AG04450 (cell line): ENCODE measurements at regions not wholly inside any gene's neighbourhood (a gene's known extent, or its start where the extent isn't known, plus 50 kb on each side); places are given as distances from the start of the nearest gene placed in this dataset.

Experiments
- CTCF ChIA-PET: fragments of 300-600, 350-600 bp; formaldehyde crosslinking; extraction: SDS; loops from one replicate; lab custom pipeline; 2022; ENCODE audit warnings: antibody characterized with exemption, inconsistent platforms; lab: Charles Lee
- POLR2A ChIA-PET: fragments of 350-600 bp; formaldehyde crosslinking; extraction: SDS; loops from one replicate; lab custom pipeline; 2021; ENCODE audit warnings: antibody characterized with exemption, inconsistent platforms; lab: Yijun Ruan, JAX
- DNase-seq: peaks from one replicate; pipeline ENCODE4 v3.0.0-alpha.2; 2011; ENCODE audit warnings: low read depth, low spot score
- H3K27ac ChIP-seq: one replicate; pipeline ENCODE4 v1.5.1; 2012; ENCODE audit warnings: low read depth, low read length, control low read depth
- H3K27me3 ChIP-seq: one replicate; pipeline ENCODE4 v1.6.0; 2012; ENCODE audit warnings: low read length; ENCODE audit not compliant: control insufficient read depth, insufficient read depth
- H3K4me3 ChIP-seq: 2 replicates; pipeline ENCODE4 v1.5.1; 2011; ENCODE audit warnings: mild to moderate bottlenecking, low read depth, low read length, control low read depth
- H3K9me3 ChIP-seq: 2 replicates; pipeline ENCODE4 v1.5.1; 2012; ENCODE audit warnings: low read length; ENCODE audit not compliant: control insufficient read depth, insufficient read depth
- CTCF ChIP-seq: IDR thresholded peaks from 2 replicates; pipeline ENCODE4 v1.5.1; 2011; ENCODE audit warnings: low read depth, low read length, control low read depth, inconsistent platforms

GRCh38 chr14:105864651-105865265 lies 338.4 kb downstream of the TMEM121 start:
- no peak for DNase-seq

GRCh38 chr14:105865266-105865903 lies 339.0 kb downstream of the TMEM121 start:
- Histone ChIP-seq H3K4me3 (no peak overlapping the region), H3K27me3 (no peaks in the 10 kb centered on the region), H3K9me3 (peaks cover 73% of the 10 kb centered on the region), H3K27ac (no peak overlapping the region)
- ChIA-PET POLR2A (no interaction called here), CTCF (no interaction called here)
- no peak for DNase-seq
- TF ChIP-seq CTCF, result no peak

More at GRCh38 chr14:105864651-105865265, 338.4 kb downstream of the TMEM121 start:
- ChIA-PET POLR2A (no interaction called here), CTCF (no interaction called here)
- TF ChIP-seq CTCF, result no peak
- Histone ChIP-seq H3K27ac (no peak overlapping the region), H3K4me3 (no peak overlapping the region), H3K9me3 (peaks cover 79% of the 10 kb centered on the region), H3K27me3 (no peaks in the 10 kb centered on the region)

GRCh38 chr14:105865904-105866840 lies 339.8 kb downstream of the TMEM121 start:
- Histone ChIP-seq H3K9me3 (peaks cover 65% of the 10 kb centered on the region), H3K27ac (no peak overlapping the region), H3K27me3 (no peaks in the 10 kb centered on the region), H3K4me3 (no peak overlapping the region)
- no peak for TF ChIP-seq CTCF
- ChIA-PET POLR2A (no interaction called here), CTCF (no interaction called here)
- DNase-seq, result no peak

- no peak overlapping the region for H3K27ac ChIP-seq
- H3K4me3 ChIP-seq, result no peak overlapping the region
- no peak for DNase-seq
- H3K27me3 ChIP-seq, result no peaks in the 10 kb centered on the region
- H3K9me3 ChIP-seq, result peaks cover 62% of the 10 kb centered on the region
- no peak for TF ChIP-seq CTCF
- POLR2A ChIA-PET, result no interaction called here
- CTCF ChIA-PET, result no interaction called here
Observed at GRCh38 chr14:105866841-105867321, 340.5 kb downstream of the TMEM121 start.
